GM12872 (cell line): ENCODE measurements at regions not wholly inside any gene's neighbourhood (a gene's known extent, or its start where the extent isn't known, plus 50 kb on each side); places are given as distances from the start of the nearest gene placed in this dataset.

ENCODE experiments used
- TF ChIP-seq, protein P1 (sequence below): IDR thresholded peaks from 3 replicates; pipeline ENCODE4 v1.5.1; 2011; ENCODE audit warnings: low read depth, mild to moderate bottlenecking, low read length, moderate library complexity; ENCODE audit not compliant: insufficient read depth

DNA sequence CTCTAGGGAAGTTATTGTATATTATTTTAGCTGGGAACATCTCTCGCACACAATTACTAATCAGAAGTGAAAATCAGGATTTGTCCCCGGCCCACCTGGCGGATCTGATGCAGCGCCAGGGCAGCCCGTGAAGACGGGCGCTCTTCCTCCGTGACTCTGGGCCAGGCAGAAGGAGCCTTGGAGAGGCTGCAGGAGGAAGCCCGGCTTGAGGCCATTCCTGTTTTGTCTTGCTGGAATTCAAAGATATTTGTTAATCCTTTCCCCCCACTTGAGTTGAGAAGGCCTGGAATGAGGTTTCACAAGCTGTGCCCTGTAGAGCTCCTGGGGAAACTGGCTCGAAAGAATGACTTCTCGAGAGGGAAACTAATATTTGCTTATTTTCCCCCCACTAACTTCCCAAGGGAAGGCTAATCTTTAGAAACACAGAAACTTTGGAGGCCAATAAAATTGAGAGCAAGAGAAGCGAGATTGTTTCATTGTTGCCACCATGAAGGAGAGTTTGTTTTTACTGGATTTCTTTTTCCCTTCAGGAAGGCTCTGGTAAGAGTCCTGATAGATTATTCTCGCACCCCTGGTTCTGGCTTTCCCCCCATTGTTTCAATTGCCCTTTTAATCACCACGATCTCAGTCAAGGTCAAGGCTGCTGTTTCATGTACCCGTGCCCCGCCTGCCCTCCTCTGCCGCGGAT lies 92.8 kb upstream of the SEPTIN5 start:
- TF ChIP-seq, protein P1, sequence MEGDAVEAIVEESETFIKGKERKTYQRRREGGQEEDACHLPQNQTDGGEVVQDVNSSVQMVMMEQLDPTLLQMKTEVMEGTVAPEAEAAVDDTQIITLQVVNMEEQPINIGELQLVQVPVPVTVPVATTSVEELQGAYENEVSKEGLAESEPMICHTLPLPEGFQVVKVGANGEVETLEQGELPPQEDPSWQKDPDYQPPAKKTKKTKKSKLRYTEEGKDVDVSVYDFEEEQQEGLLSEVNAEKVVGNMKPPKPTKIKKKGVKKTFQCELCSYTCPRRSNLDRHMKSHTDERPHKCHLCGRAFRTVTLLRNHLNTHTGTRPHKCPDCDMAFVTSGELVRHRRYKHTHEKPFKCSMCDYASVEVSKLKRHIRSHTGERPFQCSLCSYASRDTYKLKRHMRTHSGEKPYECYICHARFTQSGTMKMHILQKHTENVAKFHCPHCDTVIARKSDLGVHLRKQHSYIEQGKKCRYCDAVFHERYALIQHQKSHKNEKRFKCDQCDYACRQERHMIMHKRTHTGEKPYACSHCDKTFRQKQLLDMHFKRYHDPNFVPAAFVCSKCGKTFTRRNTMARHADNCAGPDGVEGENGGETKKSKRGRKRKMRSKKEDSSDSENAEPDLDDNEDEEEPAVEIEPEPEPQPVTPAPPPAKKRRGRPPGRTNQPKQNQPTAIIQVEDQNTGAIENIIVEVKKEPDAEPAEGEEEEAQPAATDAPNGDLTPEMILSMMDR: no peak

GRCh38 chr22:19622061-19622441 lies 92.3 kb upstream of the SEPTIN5 start:
- TF ChIP-seq, protein P1: no peak

GRCh38 chr22:19625331-19626041 lies 88.8 kb upstream of the SEPTIN5 start:
- TF ChIP-seq, protein P1: no peak

DNA sequence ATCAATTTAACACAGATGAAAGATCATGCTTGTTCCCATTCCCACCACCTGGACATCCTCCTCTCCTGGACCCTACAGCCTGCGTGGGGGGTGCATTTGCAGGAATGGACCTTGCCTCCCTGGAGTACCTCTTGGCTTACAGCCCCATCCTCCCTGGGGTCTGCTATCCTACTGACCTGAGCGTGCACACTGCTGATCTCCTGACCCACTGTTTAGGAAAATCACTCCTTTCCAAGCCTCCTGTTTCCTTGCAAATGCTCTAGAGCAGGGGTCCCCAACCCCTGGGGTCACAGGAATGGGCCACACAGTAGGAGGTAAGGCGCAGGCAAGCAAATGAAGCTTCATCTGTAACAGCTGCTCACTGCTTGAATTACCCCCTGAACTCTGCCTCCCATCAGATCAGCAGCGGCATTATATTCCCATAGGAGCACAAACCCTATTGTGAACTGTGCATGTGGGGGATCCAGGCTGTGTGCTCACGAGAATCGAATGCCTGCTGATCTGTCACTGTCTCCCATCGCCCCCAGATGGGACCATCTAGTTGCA lies 88.2 kb upstream of the SEPTIN5 start:
- TF ChIP-seq, protein P1: no peak

DNA sequence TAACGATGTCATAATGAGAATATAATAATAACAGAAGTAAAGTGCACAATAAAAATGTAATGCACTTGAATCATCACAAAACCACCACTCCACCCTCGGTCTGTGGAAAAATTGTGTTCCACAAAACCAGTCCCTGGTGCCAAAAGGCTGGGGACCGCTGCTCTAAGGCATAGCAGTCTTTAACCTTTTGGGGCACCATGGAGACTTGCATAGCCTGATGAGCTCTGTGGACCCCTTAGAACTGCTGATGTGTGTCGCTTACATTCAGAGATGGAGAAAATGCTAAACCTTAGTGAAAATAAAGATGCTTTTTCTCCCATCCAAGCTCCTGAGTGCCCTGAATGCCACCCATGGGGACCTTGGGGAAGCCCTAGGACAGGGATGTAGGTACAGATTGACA lies 87.6 kb upstream of the SEPTIN5 start:
- TF ChIP-seq, protein P1: no peak

DNA sequence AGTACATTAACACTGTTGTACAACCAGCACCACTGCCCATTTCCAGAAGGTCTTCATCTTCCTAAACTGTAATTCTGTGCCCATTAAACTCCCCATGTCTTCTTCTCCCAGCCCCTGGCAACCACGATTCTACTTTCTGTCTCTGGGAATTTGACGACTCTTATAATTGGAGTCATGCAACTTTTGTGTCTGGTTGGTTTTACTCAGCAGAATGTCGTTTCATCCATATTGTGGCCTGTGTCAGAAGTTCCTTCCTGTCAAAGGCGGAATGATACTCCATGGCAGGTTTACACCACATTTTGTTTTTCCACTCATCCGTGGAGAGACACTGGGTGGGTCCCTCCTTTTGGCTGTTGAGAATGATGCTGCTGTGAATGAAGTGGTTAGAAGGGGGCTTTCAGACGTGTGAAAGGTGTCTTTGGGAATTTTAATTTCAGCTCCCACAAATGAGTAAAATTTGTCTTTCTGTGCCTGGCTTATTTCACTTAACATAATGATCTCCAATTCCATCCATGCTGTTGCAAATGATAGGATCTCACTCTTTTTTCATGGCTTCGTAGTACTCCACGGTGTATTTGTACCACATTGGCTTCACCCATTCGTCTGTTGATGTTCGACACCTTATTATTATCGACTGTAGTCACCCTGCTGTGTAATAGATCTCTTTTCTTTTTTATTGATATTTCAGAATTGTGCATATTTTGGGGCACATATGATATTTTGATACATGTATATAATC lies 86.1 kb upstream of the SEPTIN5 start:
- TF ChIP-seq, protein P1: no peak

DNA sequence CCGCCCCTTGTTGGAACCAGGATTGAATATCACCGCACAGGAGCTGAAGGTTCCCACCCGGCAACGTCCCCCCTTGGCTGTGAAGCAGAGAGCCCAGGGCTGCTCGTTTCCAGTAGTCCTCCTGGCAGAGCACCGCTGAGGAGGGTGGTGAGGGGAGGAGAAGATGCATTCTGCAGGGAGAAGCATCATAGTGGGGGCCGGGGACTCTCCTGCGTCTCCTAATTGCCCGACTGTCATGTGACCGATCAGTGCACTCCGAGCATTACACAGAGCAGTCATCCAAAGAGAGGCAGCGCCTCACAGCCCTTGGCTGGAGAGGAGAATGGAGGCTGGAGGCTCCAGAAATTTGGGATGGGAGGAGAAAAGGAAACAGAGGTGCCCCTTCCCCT lies 85.0 kb upstream of the SEPTIN5 start:
- TF ChIP-seq, protein P1: no peak
